ENCODE measurements at regions not wholly inside any gene's neighbourhood (a gene's known extent, or its start where the extent isn't known, plus 50 kb on each side); places are given as distances from the start of the nearest gene placed in this dataset.

- TF ChIP-seq FOXM1 (IDR thresholded peaks at IDR 0.05; ENCODE audit: borderline replicate concordance, low read depth) (no peak), EP300 (IDR thresholded peaks at IDR 0.05; ENCODE audit: borderline replicate concordance) (no peak), ZBTB7A (IDR thresholded peaks at IDR 0.05; ENCODE audit: low read depth) (no peak), EGR1 (IDR thresholded peaks at IDR 0.05) (no peak), TAF1 (IDR thresholded peaks at IDR 0.05; ENCODE audit: low read depth) (no peak)
- TF ChIP-seq, protein P1, sequence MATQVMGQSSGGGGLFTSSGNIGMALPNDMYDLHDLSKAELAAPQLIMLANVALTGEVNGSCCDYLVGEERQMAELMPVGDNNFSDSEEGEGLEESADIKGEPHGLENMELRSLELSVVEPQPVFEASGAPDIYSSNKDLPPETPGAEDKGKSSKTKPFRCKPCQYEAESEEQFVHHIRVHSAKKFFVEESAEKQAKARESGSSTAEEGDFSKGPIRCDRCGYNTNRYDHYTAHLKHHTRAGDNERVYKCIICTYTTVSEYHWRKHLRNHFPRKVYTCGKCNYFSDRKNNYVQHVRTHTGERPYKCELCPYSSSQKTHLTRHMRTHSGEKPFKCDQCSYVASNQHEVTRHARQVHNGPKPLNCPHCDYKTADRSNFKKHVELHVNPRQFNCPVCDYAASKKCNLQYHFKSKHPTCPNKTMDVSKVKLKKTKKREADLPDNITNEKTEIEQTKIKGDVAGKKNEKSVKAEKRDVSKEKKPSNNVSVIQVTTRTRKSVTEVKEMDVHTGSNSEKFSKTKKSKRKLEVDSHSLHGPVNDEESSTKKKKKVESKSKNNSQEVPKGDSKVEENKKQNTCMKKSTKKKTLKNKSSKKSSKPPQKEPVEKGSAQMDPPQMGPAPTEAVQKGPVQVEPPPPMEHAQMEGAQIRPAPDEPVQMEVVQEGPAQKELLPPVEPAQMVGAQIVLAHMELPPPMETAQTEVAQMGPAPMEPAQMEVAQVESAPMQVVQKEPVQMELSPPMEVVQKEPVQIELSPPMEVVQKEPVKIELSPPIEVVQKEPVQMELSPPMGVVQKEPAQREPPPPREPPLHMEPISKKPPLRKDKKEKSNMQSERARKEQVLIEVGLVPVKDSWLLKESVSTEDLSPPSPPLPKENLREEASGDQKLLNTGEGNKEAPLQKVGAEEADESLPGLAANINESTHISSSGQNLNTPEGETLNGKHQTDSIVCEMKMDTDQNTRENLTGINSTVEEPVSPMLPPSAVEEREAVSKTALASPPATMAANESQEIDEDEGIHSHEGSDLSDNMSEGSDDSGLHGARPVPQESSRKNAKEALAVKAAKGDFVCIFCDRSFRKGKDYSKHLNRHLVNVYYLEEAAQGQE (IDR thresholded peaks at IDR 0.05; ENCODE audit: low read depth) = no peak
- TF ChIP-seq, protein P2, sequence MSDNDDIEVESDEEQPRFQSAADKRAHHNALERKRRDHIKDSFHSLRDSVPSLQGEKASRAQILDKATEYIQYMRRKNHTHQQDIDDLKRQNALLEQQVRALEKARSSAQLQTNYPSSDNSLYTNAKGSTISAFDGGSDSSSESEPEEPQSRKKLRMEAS (IDR thresholded peaks at IDR 0.05) = no peak
Observed at GRCh38 chr2:164138750-164139149, 402.9 kb upstream of the FIGN start.

Measured in Ishikawa (cell line).